ENCODE measurements at regions not wholly inside any gene's neighbourhood (a gene's known extent, or its start where the extent isn't known, plus 50 kb on each side); places are given as distances from the start of the nearest gene placed in this dataset.

- Histone ChIP-seq H4K91ac (ENCODE audit: insufficient read length, low read depth, low read length) (no peak overlapping the region), H3K9me3 (ENCODE audit: control insufficient read depth, low read depth, low read length) (no peaks in the 10 kb centered on the region), H4K8ac (replicated peaks; ENCODE audit: insufficient read length, low read depth, low read length) (no peak overlapping the region), H3K27me3 (ENCODE audit: insufficient read depth, low read length) (no peaks in the 10 kb centered on the region), H3K9ac (ENCODE audit: extremely low read depth, insufficient read length, low read length) (no peak overlapping the region), H3K27ac (ENCODE audit: insufficient read length, low read depth, low read length) (no peak overlapping the region), H3K79me1 (ENCODE audit: insufficient read depth, low read depth, low read length, poor library complexity, severe bottlenecking) (no peaks in the 10 kb centered on the region), H3K79me2 (ENCODE audit: insufficient read depth, low read length) (no peaks in the 10 kb centered on the region), H4K5ac (ENCODE audit: insufficient read length, low read depth, low read length) (no peak overlapping the region), H3T11ph (ENCODE audit: low read length) (no peak overlapping the region), H2AK5ac (ENCODE audit: insufficient read length, low read length) (no peak overlapping the region), H4K20me1 (ENCODE audit: control insufficient read depth, insufficient read depth, insufficient read length) (no peaks in the 10 kb centered on the region), H2BK15ac (ENCODE audit: low read depth, low read length) (no peak overlapping the region), H2BK12ac (ENCODE audit: insufficient read length, low read depth, low read length) (no peak overlapping the region), H2BK5ac (ENCODE audit: insufficient read length, low read length) (no peak overlapping the region), H2BK20ac (ENCODE audit: low read depth, low read length, poor library complexity, severe bottlenecking) (no peak overlapping the region), H2AFZ (ENCODE audit: low read length) (no peak overlapping the region), H2BK120ac (ENCODE audit: low read depth, low read length, poor library complexity, severe bottlenecking) (no peak overlapping the region), H3K56ac (ENCODE audit: insufficient read length, low read depth, low read length) (no peak overlapping the region), H3K23ac (ENCODE audit: insufficient read length, low read depth, low read length) (no peak overlapping the region), H3K18ac (ENCODE audit: insufficient read length, low read depth, low read length) (no peak overlapping the region), H3K4me2 (ENCODE audit: insufficient read depth, insufficient read length, low read length) (no peak overlapping the region), H3K4ac (ENCODE audit: low read depth, low read length) (no peak overlapping the region), H3K4me1 (ENCODE audit: insufficient read depth, low read length) (no peaks in the 10 kb centered on the region), H3K14ac (ENCODE audit: insufficient read depth, low read length) (no peak overlapping the region), H3K23me2 (ENCODE audit: insufficient read length, low read depth, low read length, poor library complexity, severe bottlenecking) (no peaks in the 10 kb centered on the region)
- no peaks in the 10 kb centered on the region for H3K36me3 Mint-ChIP-seq (ENCODE audit: insufficient read depth in 1 of 3, low read depth in 3 of 3)
- peaks cover 7 to 11% of the 10 kb centered on the region in 2 experiments for H3K4me1 Mint-ChIP-seq
- H3K4me3 Mint-ChIP-seq: no peak overlapping the region
- no peak overlapping the region for H3K27ac Mint-ChIP-seq
- no peaks in the 10 kb centered on the region for H3K27me3 Mint-ChIP-seq (ENCODE audit: low read depth)
- H3K9me3 Mint-ChIP-seq: peaks cover 0 to 3% of the 10 kb centered on the region in 2 experiments; a peak in 2 of 5 replicates
- no peak for DNase-seq
- TF ChIP-seq CTCF (conservative IDR thresholded peaks at IDR 0.05): no peak
- no CpG with 5 or more reads among the region's 6 CpGs for WGBS (ENCODE audit: extremely low coverage, insufficient read length, low lambda C conversion rate)
These were observed 113.8 kb upstream of the RGPD4 start for GRCh38 chr2:107712857-107713256.

All from H9 (cell line).